Activated naive CD8-positive, alpha-beta T cell treated with anti-CD3 and anti-CD28 coated beads, Interleukin-2, amount 50 U/mL, for 24 hours (primary cell): ENCODE measurements at regions not wholly inside any gene's neighbourhood (a gene's known extent, or its start where the extent isn't known, plus 50 kb on each side); places are given as distances from the start of the nearest gene placed in this dataset.
"Not testable (repeated sequence)": the region's sequence is repeated elsewhere in the genome, so short reads cannot be mapped to it uniquely, and the experiment has no call there.

ENCODE experiments used
- ATAC-seq: fragments of 150-1000 bp; cut with Tn5 transposase; one replicate; pipeline ENCODE4 v1.10.0; 2021
- DNase-seq: peaks from one replicate; pipeline ENCODE4 v3.0.0; 2021
- H3K27ac Mint-ChIP-seq: one replicate; pipeline ENCODE4 v1.8.0; 2021; ENCODE audit warnings: mild to moderate bottlenecking, mixed read lengths
- H3K27me3 Mint-ChIP-seq: one replicate; pipeline ENCODE4 v1.8.0; 2021; ENCODE audit warnings: mixed read lengths
- H3K36me3 Mint-ChIP-seq: one replicate; pipeline ENCODE4 v1.8.0; 2021; ENCODE audit warnings: low read depth, mixed read lengths
- H3K4me1 Mint-ChIP-seq: one replicate; pipeline ENCODE4 v1.8.0; 2021; ENCODE audit warnings: mixed read lengths
- H3K4me3 Mint-ChIP-seq: one replicate; pipeline ENCODE4 v1.8.0; 2021; ENCODE audit warnings: mild to moderate bottlenecking, moderate library complexity, mixed read lengths
- H3K9me3 Mint-ChIP-seq: one replicate; pipeline ENCODE4 v1.8.0; 2021; ENCODE audit warnings: mixed read lengths

DNA sequence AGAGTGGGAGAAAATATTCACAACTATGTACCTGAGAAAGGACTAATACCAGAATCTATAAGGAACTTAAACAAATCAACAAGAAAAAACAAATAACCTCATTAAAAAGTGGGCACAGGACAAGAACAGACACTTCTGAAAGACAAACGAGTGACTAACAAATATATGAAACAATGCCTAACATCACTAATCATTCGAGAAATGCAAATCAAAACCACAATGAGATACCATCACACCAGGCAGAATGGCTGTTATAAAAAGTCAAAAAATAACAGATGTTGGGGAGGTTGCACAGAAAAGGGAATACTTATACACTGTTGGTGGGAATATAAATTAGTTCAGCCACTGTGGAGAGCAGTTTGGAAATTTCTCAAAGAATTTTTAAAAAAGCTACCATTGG, 83.5 kb upstream of the WSCD1 start:
- DNase-seq: no peak
- Mint-ChIP-seq H3K4me3 (no peak overlapping the region), H3K27ac (no peak overlapping the region), H3K9me3 (no peaks in the 10 kb centered on the region), H3K36me3 (no peaks in the 10 kb centered on the region), H3K4me1 (no peaks in the 10 kb centered on the region), H3K27me3 (peaks cover 8% of the 10 kb centered on the region)
- no peak for ATAC-seq

DNA sequence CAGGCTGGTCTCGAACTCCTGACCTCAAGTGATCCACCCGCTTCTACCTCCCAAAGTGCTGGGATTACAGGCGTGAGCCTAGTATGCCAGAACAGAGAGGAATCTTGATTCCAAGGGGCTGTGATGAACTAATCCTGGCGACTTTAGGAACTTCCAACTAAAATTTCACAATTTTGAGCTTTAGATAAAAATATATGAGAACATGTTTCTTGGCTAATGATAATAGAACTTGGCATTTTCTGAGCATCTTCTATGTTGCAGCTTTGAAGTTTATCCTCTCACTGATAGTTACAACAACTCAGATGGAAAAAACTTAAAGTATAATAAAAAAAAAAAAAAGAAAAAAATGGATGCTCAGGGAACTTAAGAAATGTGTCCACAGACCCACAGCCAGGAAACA, 69.8 kb upstream of the WSCD1 start:
- Mint-ChIP-seq H3K9me3 (no peaks in the 10 kb centered on the region), H3K4me1 (no peaks in the 10 kb centered on the region), H3K27ac (no peak overlapping the region), H3K36me3 (no peaks in the 10 kb centered on the region), H3K27me3 (peaks cover 22% of the 10 kb centered on the region), H3K4me3 (no peak overlapping the region)
- DNase-seq (no peak), ATAC-seq (no peak)

DNA sequence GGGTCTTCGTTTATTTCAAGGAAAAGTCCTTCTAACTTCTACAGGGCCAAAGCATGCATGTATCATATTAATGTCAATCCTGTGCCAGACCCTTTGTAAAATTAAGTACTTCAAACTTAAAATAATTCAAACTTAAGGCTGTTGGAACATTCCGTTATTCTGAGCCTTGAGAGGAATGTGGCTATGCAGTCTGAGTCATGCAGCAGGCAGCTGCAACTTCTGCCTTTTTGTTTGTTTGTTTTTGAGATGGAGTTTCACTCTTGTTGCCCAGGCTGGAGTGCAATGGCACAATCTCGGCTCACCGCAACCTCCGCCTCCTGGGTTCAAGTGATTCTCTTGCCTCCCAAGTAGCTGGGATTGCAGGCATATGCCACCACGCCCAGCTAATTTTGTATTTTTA, 67.0 kb upstream of the WSCD1 start:
- not testable (repeated sequence) for H3K4me1 Mint-ChIP-seq, H3K27ac Mint-ChIP-seq, DNase-seq, H3K9me3 Mint-ChIP-seq, H3K36me3 Mint-ChIP-seq, ATAC-seq, H3K4me3 Mint-ChIP-seq
- H3K27me3 Mint-ChIP-seq: peaks cover 17% of the 10 kb centered on the region

DNA sequence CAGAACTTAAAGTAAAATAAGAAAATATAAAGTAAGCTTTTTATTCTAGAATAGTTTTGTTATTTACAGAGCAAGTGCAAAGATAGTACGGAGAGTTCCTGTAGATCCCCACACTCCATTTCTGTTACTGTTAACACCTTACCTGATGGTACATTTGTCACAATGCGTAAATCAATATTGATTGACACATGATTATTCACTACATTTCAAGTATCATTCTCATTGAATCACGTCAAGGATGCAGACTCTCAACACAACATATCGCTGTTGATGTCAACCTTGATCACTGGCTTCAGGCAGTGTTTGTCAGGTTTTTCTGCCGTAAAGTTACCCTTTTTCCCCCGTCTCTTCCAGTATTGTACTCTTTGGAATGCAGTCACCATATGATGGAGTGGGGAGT, 64.2 kb upstream of the WSCD1 start:
- Mint-ChIP-seq H3K36me3 (no peaks in the 10 kb centered on the region), H3K4me3 (no peak overlapping the region), H3K9me3 (no peaks in the 10 kb centered on the region), H3K27ac (no peak overlapping the region), H3K4me1 (no peaks in the 10 kb centered on the region), H3K27me3 (peaks cover 15% of the 10 kb centered on the region)
- DNase-seq (no peak), ATAC-seq (no peak)

- ATAC-seq: no peak
- Mint-ChIP-seq H3K4me3 (no peak overlapping the region), H3K27ac (no peak overlapping the region), H3K9me3 (no peaks in the 10 kb centered on the region), H3K4me1 (no peaks in the 10 kb centered on the region), H3K36me3 (no peaks in the 10 kb centered on the region), H3K27me3 (peaks cover 25% of the 10 kb centered on the region)
- DNase-seq: no peak
Observed at GRCh38 chr17:6011206-6011605, 59.0 kb upstream of the WSCD1 start.

DNA sequence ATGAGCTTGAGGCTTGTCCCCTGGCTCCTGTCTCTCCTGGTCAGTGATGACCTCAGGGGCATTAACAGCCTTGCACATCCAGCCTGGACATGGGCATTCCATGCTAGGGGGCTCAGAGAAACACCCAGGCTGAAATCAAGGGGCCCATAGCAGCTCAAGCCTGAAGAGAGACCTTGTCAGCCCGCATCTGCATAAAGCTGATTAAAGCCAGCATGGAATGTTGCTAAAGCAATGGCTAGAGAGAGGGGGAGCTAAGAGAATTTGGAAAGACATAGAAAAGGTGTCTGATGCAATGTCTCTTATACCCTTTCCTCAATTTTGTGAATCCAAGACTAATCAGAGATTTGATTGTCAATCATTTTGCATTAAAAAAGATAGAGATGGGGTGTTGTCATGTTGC, 51.4 kb upstream of the WSCD1 start:
- no peaks in the 10 kb centered on the region for H3K36me3 Mint-ChIP-seq
- DNase-seq (no peak), ATAC-seq (no peak)
- H3K27me3 Mint-ChIP-seq: peaks cover 36% of the 10 kb centered on the region
- H3K9me3 Mint-ChIP-seq: no peaks in the 10 kb centered on the region
- no peak overlapping the region for H3K27ac Mint-ChIP-seq
- no peak overlapping the region for H3K4me3 Mint-ChIP-seq
- H3K4me1 Mint-ChIP-seq: peaks cover 23% of the 10 kb centered on the region

DNA sequence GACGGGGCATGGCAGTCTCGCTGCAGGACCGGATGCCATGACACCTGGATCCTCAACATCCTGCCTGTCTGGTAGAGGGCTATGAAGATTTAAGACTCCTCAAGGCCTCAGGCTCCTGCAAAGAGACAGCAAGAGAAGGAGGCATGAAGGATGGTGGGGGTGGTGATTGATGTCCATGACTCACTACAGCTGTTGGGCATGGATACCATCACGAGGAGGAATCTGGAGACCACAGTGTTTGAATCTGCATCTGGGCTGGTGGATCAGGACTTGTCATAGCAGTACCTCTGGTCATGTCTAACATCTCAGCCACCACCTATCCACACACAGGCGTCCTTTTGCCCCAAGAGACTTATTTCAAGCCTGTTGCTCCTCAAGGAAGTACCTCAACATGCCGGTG, 50.2 kb upstream of the WSCD1 start:
- no peak overlapping the region for H3K4me3 Mint-ChIP-seq
- H3K36me3 Mint-ChIP-seq: no peaks in the 10 kb centered on the region
- no peaks in the 10 kb centered on the region for H3K9me3 Mint-ChIP-seq
- DNase-seq (peak; percentile 7), ATAC-seq (peak; percentile 71)
- H3K27me3 Mint-ChIP-seq: peaks cover 32% of the 10 kb centered on the region
- peak overlapping the region; percentile 85 for H3K27ac Mint-ChIP-seq
- H3K4me1 Mint-ChIP-seq: peaks cover 23% of the 10 kb centered on the region

GRCh38 chr17:6020376-6021010, 49.7 kb upstream of the WSCD1 start:
- no peaks in the 10 kb centered on the region for H3K9me3 Mint-ChIP-seq
- H3K4me3 Mint-ChIP-seq: no peak overlapping the region
- peaks cover 30% of the 10 kb centered on the region for H3K27me3 Mint-ChIP-seq
- DNase-seq: no peak
- peak overlapping the region; percentile 85 for H3K27ac Mint-ChIP-seq
- peaks cover 23% of the 10 kb centered on the region for H3K4me1 Mint-ChIP-seq
- peak; percentile 56 for ATAC-seq
- H3K36me3 Mint-ChIP-seq: no peaks in the 10 kb centered on the region
